ENCODE measurements at regions not wholly inside any gene's neighbourhood (a gene's known extent, or its start where the extent isn't known, plus 50 kb on each side); places are given as distances from the start of the nearest gene placed in this dataset.
"Not testable (repeated sequence)": the region's sequence is repeated elsewhere in the genome, so short reads cannot be mapped to it uniquely, and the experiment has no call there.

- no peak for DNase-seq
Measured at GRCh38 chrX:4706961-4707360, 993.5 kb upstream of the PRKX start.

- no peak for DNase-seq
Measured at GRCh38 chrX:4690521-4690920, 977.1 kb upstream of the PRKX start.

- DNase-seq = no peak
Measured at GRCh38 chrX:4682636-4683035, 969.2 kb upstream of the PRKX start.

- no peak for DNase-seq
Measured at GRCh38 chrX:4675686-4676300, 962.3 kb upstream of the PRKX start.

GRCh38 chrX:4674028-4674782, 960.8 kb upstream of the PRKX start:
- no peak for DNase-seq

GRCh38 chrX:4671344-4671743, 957.9 kb upstream of the PRKX start:
- no peak for DNase-seq

GRCh38 chrX:4670606-4671005, 957.2 kb upstream of the PRKX start:
- no peak for DNase-seq

GRCh38 chrX:4668802-4669536, 955.5 kb upstream of the PRKX start:
- DNase-seq = no peak

- DNase-seq = no peak
Measured at GRCh38 chrX:4663085-4663484, 949.6 kb upstream of the PRKX start.

GRCh38 chrX:4661771-4662170, 948.3 kb upstream of the PRKX start:
- DNase-seq = no peak

GRCh38 chrX:4656419-4656818, 943.0 kb upstream of the PRKX start:
- DNase-seq = no peak

- no peak for DNase-seq
Measured at GRCh38 chrX:4655743-4656142, 942.3 kb upstream of the PRKX start.

- DNase-seq = no peak
Measured at GRCh38 chrX:4642114-4642513, 928.7 kb upstream of the PRKX start.

- DNase-seq = no peak
Measured at GRCh38 chrX:4638036-4638435, 924.6 kb upstream of the PRKX start.

- DNase-seq = no peak
Measured at GRCh38 chrX:4627414-4627813, 914.0 kb upstream of the PRKX start.

- DNase-seq = no peak
Measured at GRCh38 chrX:4622486-4623167, 909.2 kb upstream of the PRKX start.

- not testable (repeated sequence) for DNase-seq
Measured at GRCh38 chrX:4613651-4614050, 900.2 kb upstream of the PRKX start.

- DNase-seq = no peak
Measured at GRCh38 chrX:4588893-4589292, 875.4 kb upstream of the PRKX start.

GRCh38 chrX:4588466-4588865, 875.0 kb upstream of the PRKX start:
- no peak for DNase-seq

GRCh38 chrX:4588056-4588455, 874.6 kb upstream of the PRKX start:
- no peak for DNase-seq

- no peak for DNase-seq
Measured at GRCh38 chrX:4579999-4580398, 866.5 kb upstream of the PRKX start.

- no peak for DNase-seq
Measured at GRCh38 chrX:4579480-4579879, 866.0 kb upstream of the PRKX start.
